ENCODE measurements at regions not wholly inside any gene's neighbourhood (a gene's known extent, or its start where the extent isn't known, plus 50 kb on each side); places are given as distances from the start of the nearest gene placed in this dataset.

DNA sequence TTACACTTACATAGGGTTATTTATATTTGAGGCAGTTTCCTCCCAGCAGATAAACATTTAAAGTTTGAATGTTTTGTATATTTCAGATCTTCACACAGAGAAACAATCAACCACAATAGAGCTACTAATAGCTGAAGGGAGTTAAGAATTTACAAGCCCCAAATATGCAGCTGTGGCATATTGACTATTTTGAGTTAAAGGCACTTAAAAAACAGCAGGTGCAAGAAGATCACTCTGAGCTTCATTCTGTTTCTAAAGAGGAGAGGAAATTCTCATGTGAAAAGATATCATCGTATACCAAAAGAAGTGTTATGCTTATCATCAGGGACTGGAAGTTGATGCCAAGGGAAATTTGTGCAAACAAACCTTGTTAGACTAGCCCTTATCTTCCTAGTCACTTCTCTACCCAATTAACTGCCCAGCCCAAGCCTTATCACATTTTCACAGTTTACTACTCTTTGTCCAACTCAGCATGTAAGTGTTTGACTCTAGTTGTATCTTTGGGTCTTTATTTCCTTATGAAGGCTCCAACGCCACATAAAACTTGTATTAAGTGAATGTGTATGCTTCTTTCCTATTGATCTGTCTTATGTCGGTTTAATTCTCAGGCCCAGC is 66.3 kb upstream of the COG2 start:
- BruUV-seq (replicated peaks) = no TSS peak
- in situ Hi-C loops (cut with HindIII; ENCODE audit: extremely low pct_ligation_motif_present, low pct_unique_long_range_greater_than_20kb) = no loop called here
- ATAC-seq = no peak
- TF ChIP-seq, protein P1, sequence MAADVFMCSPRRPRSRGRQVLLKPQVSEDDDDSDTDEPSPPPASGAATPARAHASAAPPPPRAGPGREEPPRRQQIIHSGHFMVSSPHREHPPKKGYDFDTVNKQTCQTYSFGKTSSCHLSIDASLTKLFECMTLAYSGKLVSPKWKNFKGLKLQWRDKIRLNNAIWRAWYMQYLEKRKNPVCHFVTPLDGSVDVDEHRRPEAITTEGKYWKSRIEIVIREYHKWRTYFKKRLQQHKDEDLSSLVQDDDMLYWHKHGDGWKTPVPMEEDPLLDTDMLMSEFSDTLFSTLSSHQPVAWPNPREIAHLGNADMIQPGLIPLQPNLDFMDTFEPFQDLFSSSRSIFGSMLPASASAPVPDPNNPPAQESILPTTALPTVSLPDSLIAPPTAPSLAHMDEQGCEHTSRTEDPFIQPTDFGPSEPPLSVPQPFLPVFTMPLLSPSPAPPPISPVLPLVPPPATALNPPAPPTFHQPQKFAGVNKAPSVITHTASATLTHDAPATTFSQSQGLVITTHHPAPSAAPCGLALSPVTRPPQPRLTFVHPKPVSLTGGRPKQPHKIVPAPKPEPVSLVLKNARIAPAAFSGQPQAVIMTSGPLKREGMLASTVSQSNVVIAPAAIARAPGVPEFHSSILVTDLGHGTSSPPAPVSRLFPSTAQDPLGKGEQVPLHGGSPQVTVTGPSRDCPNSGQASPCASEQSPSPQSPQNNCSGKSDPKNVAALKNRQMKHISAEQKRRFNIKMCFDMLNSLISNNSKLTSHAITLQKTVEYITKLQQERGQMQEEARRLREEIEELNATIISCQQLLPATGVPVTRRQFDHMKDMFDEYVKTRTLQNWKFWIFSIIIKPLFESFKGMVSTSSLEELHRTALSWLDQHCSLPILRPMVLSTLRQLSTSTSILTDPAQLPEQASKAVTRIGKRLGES (CRISPR knock-in tag; IDR thresholded peaks at IDR 0.05; ENCODE audit: borderline replicate concordance) = no peak
- TF ChIP-seq TGIF2 (CRISPR knock-in tag; IDR thresholded peaks at IDR 0.05) (no peak), KAT8 (CRISPR knock-in tag; IDR thresholded peaks at IDR 0.05) (no peak)
- TF ChIP-seq, protein P2, sequence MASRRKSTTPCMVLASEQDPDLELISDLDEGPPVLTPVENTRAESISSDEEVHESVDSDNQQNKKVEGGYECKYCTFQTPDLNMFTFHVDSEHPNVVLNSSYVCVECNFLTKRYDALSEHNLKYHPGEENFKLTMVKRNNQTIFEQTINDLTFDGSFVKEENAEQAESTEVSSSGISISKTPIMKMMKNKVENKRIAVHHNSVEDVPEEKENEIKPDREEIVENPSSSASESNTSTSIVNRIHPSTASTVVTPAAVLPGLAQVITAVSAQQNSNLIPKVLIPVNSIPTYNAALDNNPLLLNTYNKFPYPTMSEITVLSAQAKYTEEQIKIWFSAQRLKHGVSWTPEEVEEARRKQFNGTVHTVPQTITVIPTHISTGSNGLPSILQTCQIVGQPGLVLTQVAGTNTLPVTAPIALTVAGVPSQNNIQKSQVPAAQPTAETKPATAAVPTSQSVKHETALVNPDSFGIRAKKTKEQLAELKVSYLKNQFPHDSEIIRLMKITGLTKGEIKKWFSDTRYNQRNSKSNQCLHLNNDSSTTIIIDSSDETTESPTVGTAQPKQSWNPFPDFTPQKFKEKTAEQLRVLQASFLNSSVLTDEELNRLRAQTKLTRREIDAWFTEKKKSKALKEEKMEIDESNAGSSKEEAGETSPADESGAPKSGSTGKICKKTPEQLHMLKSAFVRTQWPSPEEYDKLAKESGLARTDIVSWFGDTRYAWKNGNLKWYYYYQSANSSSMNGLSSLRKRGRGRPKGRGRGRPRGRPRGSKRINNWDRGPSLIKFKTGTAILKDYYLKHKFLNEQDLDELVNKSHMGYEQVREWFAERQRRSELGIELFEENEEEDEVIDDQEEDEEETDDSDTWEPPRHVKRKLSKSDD (CRISPR knock-in tag; IDR thresholded peaks at IDR 0.05; ENCODE audit: low read depth) = no peak
- intact Hi-C loops (cut with micrococcal nuclease; ENCODE audit: unreplicated experiment) = no loop called here
- Histone ChIP-seq H3K27me3 (ENCODE audit: control insufficient read depth in 1 of 2, insufficient read depth in 2 of 2, low read length in 2 of 2) (no peaks in the 10 kb centered on the region; a peak in 1 of 5 replicates), H3K27ac (ENCODE audit: extremely low read length, insufficient read depth, low read length) (no peak overlapping the region), H3K4me1 (ENCODE audit: insufficient read depth, low read length) (peaks cover 24% of the 10 kb centered on the region), H3K9ac (ENCODE audit: insufficient read depth, low read depth, low read length) (no peak overlapping the region), H3K36me3 (replicated peaks in 1 of 2; ENCODE audit: control insufficient read depth in 1 of 2, insufficient read depth in 2 of 2, low read length in 2 of 2) (no peaks in the 10 kb centered on the region), H3K4me2 (ENCODE audit: low read depth, low read length) (no peak overlapping the region), H3K4me3 (replicated peaks in 1 of 3; ENCODE audit: insufficient read depth in 1 of 3, low read depth in 2 of 3, low read length in 3 of 3) (no peak overlapping the region), H4K20me1 (ENCODE audit: insufficient read depth, low read length) (no peaks in the 10 kb centered on the region), H2AFZ (ENCODE audit: low read length) (no peak overlapping the region), H3K9me3 (ENCODE audit: low read length) (no peaks in the 10 kb centered on the region), H3K79me2 (ENCODE audit: insufficient read depth, low read length) (no peaks in the 10 kb centered on the region)
- FAIRE-seq = no peak
- WGBS (ENCODE audit: low lambda C conversion rate) = 28% methylated on average over 3 of the region's 3 CpGs
- DNase-seq (ENCODE audit: low spot score) = no peak
- POLR2A ChIA-PET = no interaction called here
- CTCF ChIA-PET (ENCODE audit: low intra/inter-chr PET ratio, low total read pairs) = no interaction called here

All from HepG2 (cell line).